IMR-90 (cell line): ENCODE measurements at regions not wholly inside any gene's neighbourhood (a gene's known extent, or its start where the extent isn't known, plus 50 kb on each side); places are given as distances from the start of the nearest gene placed in this dataset.

Experiments used
- FOS ChIP-seq: fragments of 150-350 bp; IDR thresholded peaks from 2 replicates; pipeline ENCODE4 v1.6.1; 2016; ENCODE audit warnings: low read depth, low read length
- MAFK ChIP-seq: IDR thresholded peaks from 2 replicates; pipeline ENCODE4 v1.6.1; 2012; ENCODE audit warnings: low read depth, low read length, improper control_type of control experiment
- MXI1 ChIP-seq: IDR thresholded peaks from 2 replicates; pipeline ENCODE4 v1.6.1; 2012; ENCODE audit warnings: low read depth, mild to moderate bottlenecking, low read length, moderate library complexity, borderline replicate concordance
- NFE2L2 ChIP-seq: fragments of 150-350 bp; IDR thresholded peaks from 2 replicates; pipeline ENCODE4 v1.6.1; 2016; ENCODE audit warnings: low read depth, mild to moderate bottlenecking, low read length
- POLR2A ChIP-seq: IDR thresholded peaks from 2 replicates; pipeline ENCODE4 v1.6.1; 2012; ENCODE audit warnings: mild to moderate bottlenecking, low read depth, low read length
- RAD21 ChIP-seq: IDR thresholded peaks from 2 replicates; pipeline ENCODE4 v1.6.1; 2012; ENCODE audit warnings: low read length, improper control_type of control experiment
- RCOR1 ChIP-seq: IDR thresholded peaks from 2 replicates; pipeline ENCODE4 v1.6.1; 2012; ENCODE audit warnings: mild to moderate bottlenecking, low read length, improper control_type of control experiment; ENCODE audit not compliant: insufficient replicate concordance
- RFX5 ChIP-seq: IDR thresholded peaks from 2 replicates; pipeline ENCODE4 v1.8.0; 2012; ENCODE audit warnings: low read depth, mild to moderate bottlenecking, low read length, moderate library complexity
- TF ChIP-seq, protein P1 (sequence below): conservative IDR thresholded peaks from 2 replicates; pipeline ENCODE4 v1.5.1; 2012; ENCODE audit warnings: mild to moderate bottlenecking, low read depth, low read length, improper control_type of control experiment
- TF ChIP-seq, protein P2 (sequence below): fragments of 150-350 bp; IDR thresholded peaks from 2 replicates; pipeline ENCODE4 v1.6.1; 2016; ENCODE audit warnings: low read depth, mild to moderate bottlenecking, low read length, moderate library complexity, borderline replicate concordance

DNA sequence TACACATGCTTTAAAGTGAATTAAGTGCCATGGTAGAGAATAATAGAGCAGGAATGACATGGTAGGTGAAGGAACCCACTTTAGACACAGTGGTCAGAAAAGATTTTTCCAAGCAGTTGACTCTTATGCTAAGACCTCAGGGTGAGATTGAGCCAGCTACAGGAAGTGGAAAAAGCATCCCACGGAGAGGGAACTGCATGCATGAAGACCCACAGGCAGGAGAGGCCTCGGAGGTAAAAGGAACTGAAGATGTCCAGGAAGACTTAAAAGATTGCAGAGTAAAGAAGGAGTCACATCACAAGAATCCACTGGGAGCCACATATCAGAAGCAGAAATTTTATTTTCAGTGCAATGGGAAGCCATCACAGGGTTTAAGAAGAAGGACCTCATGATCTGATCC lies 499.2 kb upstream of the FAM98A start:
- TF ChIP-seq, protein P1, sequence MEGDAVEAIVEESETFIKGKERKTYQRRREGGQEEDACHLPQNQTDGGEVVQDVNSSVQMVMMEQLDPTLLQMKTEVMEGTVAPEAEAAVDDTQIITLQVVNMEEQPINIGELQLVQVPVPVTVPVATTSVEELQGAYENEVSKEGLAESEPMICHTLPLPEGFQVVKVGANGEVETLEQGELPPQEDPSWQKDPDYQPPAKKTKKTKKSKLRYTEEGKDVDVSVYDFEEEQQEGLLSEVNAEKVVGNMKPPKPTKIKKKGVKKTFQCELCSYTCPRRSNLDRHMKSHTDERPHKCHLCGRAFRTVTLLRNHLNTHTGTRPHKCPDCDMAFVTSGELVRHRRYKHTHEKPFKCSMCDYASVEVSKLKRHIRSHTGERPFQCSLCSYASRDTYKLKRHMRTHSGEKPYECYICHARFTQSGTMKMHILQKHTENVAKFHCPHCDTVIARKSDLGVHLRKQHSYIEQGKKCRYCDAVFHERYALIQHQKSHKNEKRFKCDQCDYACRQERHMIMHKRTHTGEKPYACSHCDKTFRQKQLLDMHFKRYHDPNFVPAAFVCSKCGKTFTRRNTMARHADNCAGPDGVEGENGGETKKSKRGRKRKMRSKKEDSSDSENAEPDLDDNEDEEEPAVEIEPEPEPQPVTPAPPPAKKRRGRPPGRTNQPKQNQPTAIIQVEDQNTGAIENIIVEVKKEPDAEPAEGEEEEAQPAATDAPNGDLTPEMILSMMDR, result no peak
- TF ChIP-seq RFX5 (no peak), POLR2A (no peak), NFE2L2 (no peak), RCOR1 (no peak), MXI1 (no peak), MAFK (no peak), FOS (no peak), RAD21 (no peak)
- TF ChIP-seq, protein P2, sequence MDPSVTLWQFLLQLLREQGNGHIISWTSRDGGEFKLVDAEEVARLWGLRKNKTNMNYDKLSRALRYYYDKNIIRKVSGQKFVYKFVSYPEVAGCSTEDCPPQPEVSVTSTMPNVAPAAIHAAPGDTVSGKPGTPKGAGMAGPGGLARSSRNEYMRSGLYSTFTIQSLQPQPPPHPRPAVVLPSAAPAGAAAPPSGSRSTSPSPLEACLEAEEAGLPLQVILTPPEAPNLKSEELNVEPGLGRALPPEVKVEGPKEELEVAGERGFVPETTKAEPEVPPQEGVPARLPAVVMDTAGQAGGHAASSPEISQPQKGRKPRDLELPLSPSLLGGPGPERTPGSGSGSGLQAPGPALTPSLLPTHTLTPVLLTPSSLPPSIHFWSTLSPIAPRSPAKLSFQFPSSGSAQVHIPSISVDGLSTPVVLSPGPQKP, result no peak
